NCI-H526 (cell line): ENCODE measurements at regions not wholly inside any gene's neighbourhood (a gene's known extent, or its start where the extent isn't known, plus 50 kb on each side); places are given as distances from the start of the nearest gene placed in this dataset.

ENCODE experiments used
- DNase-seq, 2 experiments: peaks; one replicate each; lab custom pipeline; 2025; lab: John Stamatoyannopoulos, UW

- DNase-seq: no peak
Observed at GRCh38 chr2:234677758-234678538, 181.1 kb upstream of the ARL4C start.

GRCh38 chr2:234676783-234677450 is 180.0 kb upstream of the ARL4C start:
- peak in 1 of 2 experiments; percentile 47 for DNase-seq

GRCh38 chr2:234676109-234676782 is 179.4 kb upstream of the ARL4C start:
- DNase-seq: peak; percentile 85 to 91

GRCh38 chr2:234674781-234675201 is 177.9 kb upstream of the ARL4C start:
- no peak for DNase-seq

GRCh38 chr2:234673961-234674759 is 177.3 kb upstream of the ARL4C start:
- no peak for DNase-seq

- no peak for DNase-seq
Observed at GRCh38 chr2:234673501-234673900, 176.6 kb upstream of the ARL4C start.

- no peak for DNase-seq
Observed at GRCh38 chr2:234672498-234673150, 175.7 kb upstream of the ARL4C start.

- DNase-seq: no peak
Observed at GRCh38 chr2:234671716-234672115, 174.8 kb upstream of the ARL4C start.

- no peak for DNase-seq
Observed at GRCh38 chr2:234671231-234671630, 174.3 kb upstream of the ARL4C start.

- no peak for DNase-seq
Observed at GRCh38 chr2:234670806-234671205, 173.9 kb upstream of the ARL4C start.

GRCh38 chr2:234670052-234670451 is 173.2 kb upstream of the ARL4C start:
- no peak for DNase-seq

- DNase-seq: peak; percentile 9 to 53
Observed at GRCh38 chr2:234669621-234670020, 172.7 kb upstream of the ARL4C start.

- DNase-seq: no peak
Observed at GRCh38 chr2:234669001-234669400, 172.1 kb upstream of the ARL4C start.

- no peak for DNase-seq
Observed at GRCh38 chr2:234666911-234667310, 170.0 kb upstream of the ARL4C start.

GRCh38 chr2:234665304-234665703 is 168.4 kb upstream of the ARL4C start:
- no peak for DNase-seq

GRCh38 chr2:234661849-234662248 is 165.0 kb upstream of the ARL4C start:
- DNase-seq: no peak

- no peak for DNase-seq
Observed at GRCh38 chr2:234661175-234661574, 164.3 kb upstream of the ARL4C start.

GRCh38 chr2:234655706-234656105 is 158.8 kb upstream of the ARL4C start:
- no peak for DNase-seq

GRCh38 chr2:234650911-234651310 is 154.0 kb upstream of the ARL4C start:
- DNase-seq: no peak

GRCh38 chr2:234649951-234650350 is 153.1 kb upstream of the ARL4C start:
- DNase-seq: no peak

- DNase-seq: no peak
Observed at GRCh38 chr2:234643407-234643806, 146.5 kb upstream of the ARL4C start.

GRCh38 chr2:234641086-234641485 is 144.2 kb upstream of the ARL4C start:
- DNase-seq: no peak
